Endothelial cell of umbilical vein (primary cell): ENCODE measurements at regions not wholly inside any gene's neighbourhood (a gene's known extent, or its start where the extent isn't known, plus 50 kb on each side); places are given as distances from the start of the nearest gene placed in this dataset.

Source experiments
- EZH2 ChIP-seq: IDR thresholded peaks from 2 replicates; pipeline ENCODE4 v1.6.1; 2012; ENCODE audit warnings: borderline replicate concordance, low read depth, mild to moderate bottlenecking, moderate library complexity, low read length, inconsistent platforms; ENCODE audit not compliant: severe bottlenecking
- FOS ChIP-seq: IDR thresholded peaks from 2 replicates; pipeline ENCODE4 v1.6.1; 2011; ENCODE audit warnings: mild to moderate bottlenecking, low read length, moderate library complexity, borderline replicate concordance; ENCODE audit not compliant: insufficient read depth
- POLR2A ChIP-seq: IDR thresholded peaks from 2 replicates; pipeline ENCODE4 v1.6.1; 2012; ENCODE audit warnings: low read depth, mild to moderate bottlenecking, control low read depth, low read length
- POLR2AphosphoS5 ChIP-seq: IDR thresholded peaks from 2 replicates; pipeline ENCODE4 v1.6.1; 2012; ENCODE audit warnings: low read depth, mild to moderate bottlenecking, control low read depth, low read length, moderate library complexity; ENCODE audit not compliant: insufficient read depth
- TF ChIP-seq, protein P1 (sequence below), 2 donors: IDR thresholded peaks; 1 replicate in 1 of 2; 2 replicates in 1 of 2; pipeline ENCODE4 v1.5.1; 2011; ENCODE audit warnings: low read length in 2 of 2, mild to moderate bottlenecking in 2 of 2, moderate library complexity in 2 of 2, control low read depth in 1 of 2, inconsistent platforms in 1 of 2, low read depth in 1 of 2; ENCODE audit not compliant: insufficient read depth in 1 of 2; ENCODE audit errors: extremely low read depth in 1 of 2
- TF ChIP-seq, protein P2 (sequence below): IDR thresholded peaks from 2 replicates; pipeline ENCODE4 v1.6.1; 2011; ENCODE audit not compliant: insufficient read depth, insufficient read length

GRCh38 chr15:30824518-30825195, 79.1 kb upstream of the FAN1 start:
- TF ChIP-seq, protein P1, sequence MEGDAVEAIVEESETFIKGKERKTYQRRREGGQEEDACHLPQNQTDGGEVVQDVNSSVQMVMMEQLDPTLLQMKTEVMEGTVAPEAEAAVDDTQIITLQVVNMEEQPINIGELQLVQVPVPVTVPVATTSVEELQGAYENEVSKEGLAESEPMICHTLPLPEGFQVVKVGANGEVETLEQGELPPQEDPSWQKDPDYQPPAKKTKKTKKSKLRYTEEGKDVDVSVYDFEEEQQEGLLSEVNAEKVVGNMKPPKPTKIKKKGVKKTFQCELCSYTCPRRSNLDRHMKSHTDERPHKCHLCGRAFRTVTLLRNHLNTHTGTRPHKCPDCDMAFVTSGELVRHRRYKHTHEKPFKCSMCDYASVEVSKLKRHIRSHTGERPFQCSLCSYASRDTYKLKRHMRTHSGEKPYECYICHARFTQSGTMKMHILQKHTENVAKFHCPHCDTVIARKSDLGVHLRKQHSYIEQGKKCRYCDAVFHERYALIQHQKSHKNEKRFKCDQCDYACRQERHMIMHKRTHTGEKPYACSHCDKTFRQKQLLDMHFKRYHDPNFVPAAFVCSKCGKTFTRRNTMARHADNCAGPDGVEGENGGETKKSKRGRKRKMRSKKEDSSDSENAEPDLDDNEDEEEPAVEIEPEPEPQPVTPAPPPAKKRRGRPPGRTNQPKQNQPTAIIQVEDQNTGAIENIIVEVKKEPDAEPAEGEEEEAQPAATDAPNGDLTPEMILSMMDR (IDR thresholded peaks at IDR 0.05; ENCODE audit: extremely low read depth in 1 of 2, insufficient read depth in 1 of 2, low read depth in 1 of 2, low read length in 2 of 2) = no peak
- TF ChIP-seq POLR2A = no peak
- no peak for TF ChIP-seq EZH2
- TF ChIP-seq POLR2AphosphoS5 = no peak
- no peak for TF ChIP-seq FOS
- TF ChIP-seq, protein P2, sequence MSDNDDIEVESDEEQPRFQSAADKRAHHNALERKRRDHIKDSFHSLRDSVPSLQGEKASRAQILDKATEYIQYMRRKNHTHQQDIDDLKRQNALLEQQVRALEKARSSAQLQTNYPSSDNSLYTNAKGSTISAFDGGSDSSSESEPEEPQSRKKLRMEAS = no peak
